Activated CD4-positive, alpha-beta T cell treated with anti-CD3 and anti-CD28 coated beads, Interleukin-2, amount 10 ng/mL, durations not matched to agents 24 days and 14 days (primary cell): ENCODE measurements at regions not wholly inside any gene's neighbourhood (a gene's known extent, or its start where the extent isn't known, plus 50 kb on each side); places are given as distances from the start of the nearest gene placed in this dataset.

Experiments
- DNase-seq: peaks from one replicate; pipeline ENCODE4 v3.0.0; 2022
- H3K27ac Mint-ChIP-seq: one replicate; pipeline ENCODE4 v1.8.0; 2022; ENCODE audit warnings: mild to moderate bottlenecking, mixed read lengths
- H3K27me3 Mint-ChIP-seq: one replicate; pipeline ENCODE4 v1.8.0; 2022; ENCODE audit warnings: mixed read lengths
- H3K36me3 Mint-ChIP-seq: one replicate; pipeline ENCODE4 v1.8.0; 2022; ENCODE audit warnings: low read depth, mild to moderate bottlenecking, mixed read lengths
- H3K4me1 Mint-ChIP-seq: one replicate; pipeline ENCODE4 v1.8.0; 2021; ENCODE audit warnings: mixed read lengths
- H3K4me3 Mint-ChIP-seq: one replicate; pipeline ENCODE4 v1.8.0; 2022; ENCODE audit warnings: mild to moderate bottlenecking, moderate library complexity, mixed read lengths
- H3K9me3 Mint-ChIP-seq: one replicate; pipeline ENCODE4 v1.8.0; 2021; ENCODE audit warnings: mixed read lengths
- intact Hi-C: fragments of 100-400 bp; cut with micrococcal nuclease; formaldehyde crosslinking; loops from one replicate; pipeline ENCODE4 v1.15.1; 2023

DNA sequence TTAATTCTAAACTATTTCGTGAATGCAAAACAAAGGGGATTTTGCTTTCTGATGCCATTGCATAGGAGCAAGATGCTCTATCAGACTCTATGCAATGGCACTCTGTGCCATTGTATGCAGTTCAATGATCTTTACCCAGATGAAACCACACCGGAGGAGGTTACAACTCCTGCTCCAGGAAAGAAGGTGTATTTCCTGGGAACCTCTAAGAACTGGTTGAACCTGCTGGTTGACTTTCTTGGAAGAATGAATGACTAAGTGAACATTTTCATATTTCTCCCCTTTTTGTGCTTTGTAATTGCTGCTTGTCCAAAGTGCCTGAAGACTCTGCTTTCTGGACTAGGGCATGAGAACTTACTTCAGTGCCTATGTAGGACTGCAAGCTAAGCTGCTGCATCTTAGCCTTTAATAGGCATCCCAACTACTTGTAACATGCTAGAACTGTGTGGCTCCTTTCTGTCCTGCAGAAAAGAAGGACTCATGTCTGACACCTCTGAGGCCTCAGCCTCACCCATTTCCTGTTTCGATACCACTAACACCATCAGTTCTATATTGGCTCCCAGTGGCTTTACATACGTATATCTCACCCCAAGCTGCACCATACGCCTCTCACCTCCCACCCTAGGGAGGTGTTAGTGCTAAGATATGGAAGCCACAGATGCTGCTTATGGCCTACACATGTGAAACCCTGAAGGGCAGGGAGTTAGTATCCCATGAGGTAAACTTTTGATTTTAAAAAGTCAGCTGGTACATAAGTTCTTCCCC lies 193.5 kb upstream of the CNOT2 start:
- DNase-seq = peak; percentile 60
- Mint-ChIP-seq H3K4me1 (peaks cover 8% of the 10 kb centered on the region), H3K27ac (no peak overlapping the region), H3K4me3 (no peak overlapping the region), H3K36me3 (no peaks in the 10 kb centered on the region), H3K9me3 (no peaks in the 10 kb centered on the region), H3K27me3 (no peaks in the 10 kb centered on the region)
- intact Hi-C loops = no loop called here

DNA sequence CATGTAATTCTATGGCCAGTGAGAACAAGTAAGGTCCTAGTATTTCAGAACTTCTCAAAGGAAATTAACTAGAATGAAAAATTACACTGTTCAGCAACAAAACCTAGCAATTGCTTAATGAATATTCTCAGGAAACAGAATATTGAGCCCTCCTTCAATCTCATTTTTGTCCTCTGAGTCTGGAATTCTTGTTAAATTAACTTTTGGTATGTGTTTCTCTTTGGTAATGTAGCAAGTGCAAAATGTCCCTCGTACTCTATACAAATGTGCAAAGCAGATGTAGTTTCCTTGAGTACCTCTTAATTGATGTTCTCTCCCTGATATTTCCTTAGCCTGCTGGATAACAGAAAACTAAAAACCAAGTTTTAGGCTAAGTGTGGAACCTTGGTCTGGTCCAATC lies 190.8 kb upstream of the CNOT2 start:
- Mint-ChIP-seq H3K36me3 (no peaks in the 10 kb centered on the region), H3K4me3 (no peak overlapping the region), H3K4me1 (peaks cover 8% of the 10 kb centered on the region), H3K27me3 (no peaks in the 10 kb centered on the region), H3K9me3 (no peaks in the 10 kb centered on the region), H3K27ac (no peak overlapping the region)
- DNase-seq = no peak
- intact Hi-C loops = no loop called here

DNA sequence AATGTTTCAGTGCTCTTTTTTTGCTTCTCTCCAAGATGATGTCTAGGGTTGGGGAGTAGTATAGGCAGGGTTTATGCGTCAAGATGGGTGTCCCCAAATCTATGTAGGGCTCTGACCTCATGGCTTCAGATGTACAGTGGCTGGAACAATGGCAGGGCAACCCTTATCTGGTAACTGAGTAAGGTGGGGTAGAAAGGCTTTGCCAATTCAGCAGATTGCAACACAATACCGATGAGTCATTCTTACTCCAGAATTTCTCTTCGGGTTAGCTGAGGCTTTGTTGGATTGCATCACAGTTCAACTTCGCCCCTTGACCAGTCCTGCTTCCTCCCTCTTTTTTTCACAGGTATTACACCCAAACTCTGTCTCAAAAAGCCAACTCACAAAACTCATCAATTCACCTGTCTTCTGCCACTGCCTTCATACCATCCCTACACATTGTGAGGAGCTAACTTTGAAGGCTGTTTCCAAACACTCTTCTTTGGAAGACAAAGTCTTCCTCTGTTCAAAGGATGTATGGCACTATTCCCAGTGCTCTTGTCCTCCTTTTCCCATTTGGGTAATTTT lies 190.2 kb upstream of the CNOT2 start:
- no peaks in the 10 kb centered on the region for H3K9me3 Mint-ChIP-seq
- H3K27me3 Mint-ChIP-seq = no peaks in the 10 kb centered on the region
- intact Hi-C loops = no loop called here
- H3K4me1 Mint-ChIP-seq = peaks cover 8% of the 10 kb centered on the region
- H3K27ac Mint-ChIP-seq = no peak overlapping the region
- DNase-seq = no peak
- no peaks in the 10 kb centered on the region for H3K36me3 Mint-ChIP-seq
- H3K4me3 Mint-ChIP-seq = no peak overlapping the region

DNA sequence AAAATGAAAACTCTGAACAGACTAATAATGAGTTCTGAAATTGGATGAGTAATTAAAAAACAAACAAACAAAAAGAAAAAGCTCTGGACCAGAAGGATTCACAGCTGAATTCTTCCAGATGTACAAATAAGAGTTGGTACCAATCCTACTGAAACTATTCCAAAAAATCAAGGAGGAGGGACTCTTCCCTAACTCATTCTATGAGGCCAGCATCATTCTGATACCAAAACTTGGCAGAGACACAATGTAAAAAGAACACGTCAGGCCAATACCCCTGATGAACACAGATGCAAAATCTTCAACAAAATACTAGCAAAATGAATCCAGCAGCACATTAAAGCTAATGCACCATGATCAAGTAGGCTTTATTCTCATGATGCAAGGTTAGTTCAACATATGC lies 183.9 kb upstream of the CNOT2 start:
- no peak for DNase-seq
- Mint-ChIP-seq H3K4me1 (no peaks in the 10 kb centered on the region), H3K36me3 (no peaks in the 10 kb centered on the region), H3K9me3 (no peaks in the 10 kb centered on the region), H3K27me3 (peaks cover 5% of the 10 kb centered on the region), H3K27ac (no peak overlapping the region), H3K4me3 (no peak overlapping the region)
- intact Hi-C loops = no loop called here

DNA sequence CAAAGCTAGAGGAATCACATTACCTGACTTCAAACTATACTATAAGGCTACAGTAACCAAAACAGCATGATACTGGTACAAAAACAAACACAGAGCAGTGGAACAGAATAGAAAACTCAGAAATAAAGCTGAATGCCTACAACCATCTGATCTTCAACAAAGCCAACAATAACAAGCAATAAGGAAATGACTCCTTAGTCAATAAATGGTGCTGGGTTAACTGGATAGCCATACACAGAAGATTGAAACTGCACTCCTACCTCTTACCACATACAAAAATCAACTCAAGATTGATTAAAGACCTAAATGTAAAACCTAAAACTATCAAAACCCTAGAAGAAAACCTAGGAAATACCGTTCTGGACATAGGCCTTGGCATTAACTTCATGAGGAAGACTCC lies 182.6 kb upstream of the CNOT2 start:
- Mint-ChIP-seq H3K4me1 (no peaks in the 10 kb centered on the region), H3K27ac (no peak overlapping the region)
- no peak for DNase-seq

DNA sequence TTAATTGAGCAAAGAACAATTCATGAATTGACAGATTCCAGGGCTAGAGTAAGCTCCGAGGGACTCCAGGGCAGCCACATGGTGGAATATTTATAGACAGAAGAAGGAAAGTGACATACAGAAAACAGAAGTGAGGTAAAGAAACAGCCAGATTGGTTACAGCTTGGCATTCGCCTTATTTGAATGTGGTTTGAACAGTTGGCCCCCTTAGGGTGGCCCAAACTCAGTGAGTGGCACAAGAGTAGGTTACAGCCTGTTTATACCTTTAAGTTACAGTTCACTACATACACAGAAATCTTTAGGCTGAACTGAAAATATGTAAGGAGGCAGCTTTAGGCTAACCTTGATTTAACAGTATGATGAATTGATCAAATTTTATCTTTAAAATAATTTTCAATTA lies 174.5 kb upstream of the CNOT2 start:
- peaks cover 2% of the 10 kb centered on the region for H3K27me3 Mint-ChIP-seq
- H3K27ac Mint-ChIP-seq = no peak overlapping the region
- H3K4me3 Mint-ChIP-seq = no peak overlapping the region
- no peaks in the 10 kb centered on the region for H3K9me3 Mint-ChIP-seq
- H3K4me1 Mint-ChIP-seq = no peaks in the 10 kb centered on the region
- H3K36me3 Mint-ChIP-seq = no peaks in the 10 kb centered on the region
- no peak for DNase-seq
- intact Hi-C loops = no loop called here

More for the DNA sequence above, 182.6 kb upstream of the CNOT2 start:
- Mint-ChIP-seq H3K36me3 (no peaks in the 10 kb centered on the region), H3K9me3 (no peaks in the 10 kb centered on the region), H3K4me3 (no peak overlapping the region), H3K27me3 (peaks cover 5% of the 10 kb centered on the region)
- intact Hi-C loops = no loop called here

DNA sequence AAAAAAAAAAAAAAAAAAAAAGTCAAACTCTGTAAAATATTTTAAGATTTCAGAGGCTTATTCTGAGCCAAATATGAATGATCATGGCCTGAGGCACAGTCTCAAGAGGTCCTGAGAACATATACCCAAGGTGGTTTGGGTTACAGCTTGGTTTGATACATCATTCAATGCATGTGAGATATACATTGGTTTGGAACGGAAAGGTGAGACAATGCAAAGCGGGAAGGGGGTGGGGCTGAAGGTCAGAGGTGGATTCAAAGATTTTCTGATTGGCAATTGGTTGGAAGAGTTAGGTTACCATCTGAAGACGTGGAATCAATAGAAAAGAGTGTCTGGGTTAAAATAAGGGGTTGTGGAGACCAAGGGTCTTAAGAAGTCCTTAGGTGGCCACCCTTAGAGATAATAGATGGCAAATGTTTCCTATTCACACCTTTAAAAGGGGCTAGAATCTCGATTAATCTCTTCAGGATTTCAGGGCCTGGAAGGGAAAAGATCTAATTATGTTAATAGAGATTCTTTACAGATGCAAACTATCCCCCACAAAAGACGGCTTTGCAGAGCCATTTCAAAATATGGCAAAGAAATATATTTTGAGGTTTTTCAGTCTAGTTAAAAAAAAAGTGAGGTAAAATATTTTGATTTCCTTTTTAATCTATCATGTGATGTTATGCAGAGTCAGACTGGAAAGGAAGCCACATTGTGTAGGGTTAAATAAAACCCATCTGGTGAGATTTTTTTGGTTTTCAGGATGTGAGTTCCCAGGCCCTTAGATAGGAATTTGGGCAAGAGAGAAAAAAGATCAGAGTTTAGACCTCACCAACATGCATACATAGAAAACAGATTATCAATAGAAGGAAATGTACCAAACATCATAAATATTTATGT lies 173.8 kb upstream of the CNOT2 start:
- Mint-ChIP-seq H3K27ac (no peak overlapping the region), H3K27me3 (peaks cover 2% of the 10 kb centered on the region), H3K4me3 (no peak overlapping the region), H3K36me3 (no peaks in the 10 kb centered on the region), H3K4me1 (peaks cover 3% of the 10 kb centered on the region), H3K9me3 (no peaks in the 10 kb centered on the region)
- no peak for DNase-seq
- intact Hi-C loops = no loop called here

DNA sequence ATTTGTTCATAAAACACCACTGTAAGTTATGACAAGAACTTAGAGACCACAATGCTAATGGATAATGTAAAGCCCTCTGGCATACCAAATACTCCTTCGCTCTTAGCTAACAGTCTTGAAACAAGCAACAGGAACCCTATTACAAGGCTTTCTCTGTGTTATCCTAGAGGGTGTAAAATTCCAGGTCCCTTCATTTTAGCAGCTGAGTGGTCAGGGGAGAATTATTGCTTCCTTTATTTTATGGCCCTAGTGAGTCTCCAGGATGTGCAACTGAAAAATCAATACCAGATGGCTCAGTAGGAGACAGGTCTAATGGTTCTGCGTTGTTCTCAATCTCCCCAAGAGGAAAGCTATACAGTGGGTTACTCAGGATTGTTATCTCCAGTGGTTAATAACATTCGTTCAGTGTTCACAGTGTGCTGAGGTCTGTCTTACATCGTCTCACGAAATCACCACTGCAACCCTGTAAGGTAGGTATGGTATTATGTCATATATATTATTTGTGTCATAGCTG lies 172.7 kb upstream of the CNOT2 start:
- H3K9me3 Mint-ChIP-seq = no peaks in the 10 kb centered on the region
- intact Hi-C loops = no loop called here
- H3K36me3 Mint-ChIP-seq = no peaks in the 10 kb centered on the region
- H3K27ac Mint-ChIP-seq = no peak overlapping the region
- no peak overlapping the region for H3K4me3 Mint-ChIP-seq
- peaks cover 4% of the 10 kb centered on the region for H3K4me1 Mint-ChIP-seq
- no peak for DNase-seq
- H3K27me3 Mint-ChIP-seq = peaks cover 2% of the 10 kb centered on the region

DNA sequence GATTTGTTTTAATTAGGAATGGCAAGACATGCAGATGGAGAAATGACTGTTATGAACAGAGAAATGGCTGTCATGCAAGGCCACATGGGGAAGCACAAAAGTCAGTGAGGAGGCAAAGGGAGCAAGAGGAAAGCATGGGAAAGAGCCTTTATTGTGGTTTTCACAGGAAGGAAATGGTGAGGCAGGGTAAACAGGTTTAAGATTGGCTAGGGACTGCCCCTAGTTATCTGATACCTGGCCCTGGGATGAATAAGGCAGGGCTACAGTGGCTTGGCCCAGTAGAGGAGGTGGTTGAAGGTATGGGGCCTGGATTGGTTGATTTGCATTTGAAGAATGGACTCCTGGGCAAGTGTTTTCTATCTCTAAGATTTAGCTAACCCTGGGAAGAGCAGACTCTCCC lies 168.7 kb upstream of the CNOT2 start:
- no peak overlapping the region for H3K27ac Mint-ChIP-seq
- intact Hi-C loops = no loop called here
- no peak overlapping the region for H3K4me3 Mint-ChIP-seq
- H3K4me1 Mint-ChIP-seq = peaks cover 4% of the 10 kb centered on the region
- no peaks in the 10 kb centered on the region for H3K27me3 Mint-ChIP-seq
- no peaks in the 10 kb centered on the region for H3K36me3 Mint-ChIP-seq
- H3K9me3 Mint-ChIP-seq = no peaks in the 10 kb centered on the region
- DNase-seq = no peak

DNA sequence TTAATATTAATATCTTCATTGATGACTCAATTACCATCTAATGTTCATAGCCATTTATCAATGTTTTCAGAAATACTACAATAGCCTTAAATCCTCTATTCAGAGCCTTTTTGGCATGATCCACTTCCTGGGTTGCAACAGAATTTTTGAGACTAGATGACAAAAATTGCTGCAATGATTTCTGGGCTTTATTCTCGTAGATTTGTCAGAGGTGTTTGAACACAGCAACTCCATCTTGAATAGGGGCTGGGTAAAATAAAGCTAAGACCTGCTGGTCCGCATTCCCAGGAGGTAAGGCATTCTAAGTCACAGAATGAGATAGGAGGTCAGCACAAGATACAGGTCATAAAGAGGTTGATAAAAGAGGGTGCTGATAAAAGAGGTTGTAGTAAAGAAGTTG lies 165.8 kb upstream of the CNOT2 start:
- H3K27ac Mint-ChIP-seq = no peak overlapping the region
- intact Hi-C loops = no loop called here
- no peak for DNase-seq
- no peaks in the 10 kb centered on the region for H3K27me3 Mint-ChIP-seq
- peaks cover 4% of the 10 kb centered on the region for H3K4me1 Mint-ChIP-seq
- no peak overlapping the region for H3K4me3 Mint-ChIP-seq
- H3K36me3 Mint-ChIP-seq = no peaks in the 10 kb centered on the region
- H3K9me3 Mint-ChIP-seq = no peaks in the 10 kb centered on the region

DNA sequence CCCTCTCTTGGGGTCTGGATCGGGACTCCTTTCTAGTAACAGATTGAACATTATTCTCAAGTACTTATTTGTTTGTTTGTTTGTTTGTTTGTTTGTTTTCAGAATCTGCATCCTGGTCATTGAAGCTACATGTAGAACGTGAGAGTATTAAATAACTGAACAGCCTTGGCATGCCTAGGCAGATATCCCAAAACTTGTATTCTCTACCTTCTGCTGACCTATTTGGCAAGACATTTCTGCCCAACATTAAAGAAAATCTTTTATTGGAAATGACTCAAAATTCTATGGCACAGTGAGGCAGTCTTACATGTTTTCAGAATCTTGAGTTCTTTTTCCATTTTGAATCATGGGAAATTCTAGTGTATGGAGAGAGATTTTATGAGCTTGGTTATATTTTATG lies 165.1 kb upstream of the CNOT2 start:
- Mint-ChIP-seq H3K36me3 (no peaks in the 10 kb centered on the region), H3K4me3 (no peak overlapping the region), H3K27ac (no peak overlapping the region), H3K27me3 (no peaks in the 10 kb centered on the region), H3K9me3 (peaks cover 3% of the 10 kb centered on the region), H3K4me1 (peaks cover 4% of the 10 kb centered on the region)
- no peak for DNase-seq
- intact Hi-C loops = no loop called here

DNA sequence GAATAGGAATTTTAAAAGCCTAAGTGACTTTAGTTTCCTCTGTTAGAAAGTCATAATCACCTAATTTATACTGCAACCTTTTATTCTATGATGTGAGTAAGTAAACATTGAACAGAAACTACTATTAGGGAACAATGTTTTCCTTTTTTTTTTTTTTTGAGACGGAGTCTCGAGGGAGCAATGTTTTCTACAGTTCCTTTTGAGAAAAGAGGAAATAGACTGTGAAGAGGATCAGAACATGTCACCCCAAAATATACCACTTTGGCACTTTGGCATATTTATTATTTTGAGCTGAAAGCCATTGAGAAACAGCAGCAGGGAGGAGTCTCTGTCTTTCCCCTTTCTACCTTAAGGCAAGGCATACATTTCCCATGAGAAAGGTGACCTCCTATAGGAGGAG lies 162.7 kb upstream of the CNOT2 start:
- Mint-ChIP-seq H3K36me3 (no peaks in the 10 kb centered on the region), H3K4me3 (no peak overlapping the region), H3K4me1 (no peaks in the 10 kb centered on the region), H3K27ac (no peak overlapping the region), H3K9me3 (peaks cover 3% of the 10 kb centered on the region), H3K27me3 (no peaks in the 10 kb centered on the region)
- no peak for DNase-seq
- intact Hi-C loops = no loop called here

DNA sequence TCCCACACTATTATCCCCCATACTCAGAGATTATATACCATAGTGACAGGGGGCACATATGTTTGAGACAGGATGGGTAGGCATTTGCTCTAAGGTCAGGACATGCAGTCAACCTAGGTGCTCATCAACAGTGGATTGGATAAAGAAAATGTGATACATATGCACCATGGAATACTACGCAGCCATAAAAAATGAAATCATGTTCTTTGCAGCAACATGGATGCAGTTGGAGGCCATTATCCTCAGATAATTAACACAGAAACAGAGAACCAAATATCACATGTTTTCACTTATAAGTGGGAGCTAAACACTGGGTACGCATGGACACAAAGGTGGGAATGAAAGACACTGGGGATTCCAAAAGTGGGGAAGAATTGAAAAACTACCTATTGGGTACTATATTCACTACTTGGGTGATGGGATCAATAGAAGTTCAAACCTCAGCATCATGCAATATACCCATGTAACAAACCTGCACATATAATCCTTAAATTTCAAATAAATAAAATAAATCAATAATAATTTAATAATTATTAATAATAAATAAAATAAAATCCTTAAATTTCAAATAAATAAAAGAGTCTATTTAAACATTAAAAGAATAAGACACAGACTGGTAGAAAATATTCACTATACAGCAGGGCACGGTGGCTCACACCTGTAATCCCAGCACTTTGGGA lies 160.1 kb upstream of the CNOT2 start:
- no peak for DNase-seq
- Mint-ChIP-seq H3K4me1 (no peaks in the 10 kb centered on the region), H3K9me3 (peaks cover 3% of the 10 kb centered on the region), H3K4me3 (no peak overlapping the region), H3K27me3 (no peaks in the 10 kb centered on the region), H3K27ac (no peak overlapping the region), H3K36me3 (no peaks in the 10 kb centered on the region)
- intact Hi-C loops = no loop called here

DNA sequence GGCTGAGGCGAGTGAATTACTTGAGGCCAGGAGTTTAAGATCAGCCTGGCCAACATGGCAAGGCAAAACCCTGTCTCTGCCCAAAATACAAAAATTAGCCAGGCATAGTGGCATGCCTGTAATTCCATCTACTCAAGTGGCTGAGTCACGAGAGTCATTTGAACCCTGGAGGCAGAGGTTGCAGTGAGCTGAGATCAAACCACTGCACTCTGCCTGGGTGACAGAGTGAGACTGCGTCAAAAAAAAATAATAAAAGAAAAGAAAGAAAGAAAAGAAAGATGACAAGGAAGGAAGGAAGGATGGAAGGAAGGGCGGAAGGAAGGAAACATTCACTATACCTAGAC lies 159.6 kb upstream of the CNOT2 start:
- no peak overlapping the region for H3K27ac Mint-ChIP-seq
- no peaks in the 10 kb centered on the region for H3K27me3 Mint-ChIP-seq
- H3K36me3 Mint-ChIP-seq = no peaks in the 10 kb centered on the region
- intact Hi-C loops = no loop called here
- no peaks in the 10 kb centered on the region for H3K4me1 Mint-ChIP-seq
- no peak for DNase-seq
- H3K9me3 Mint-ChIP-seq = peaks cover 3% of the 10 kb centered on the region
- no peak overlapping the region for H3K4me3 Mint-ChIP-seq
